GM21529 (cell line): ENCODE measurements at regions not wholly inside any gene's neighbourhood (a gene's known extent, or its start where the extent isn't known, plus 50 kb on each side); places are given as distances from the start of the nearest gene placed in this dataset.
"Not testable (repeated sequence)": the region's sequence is repeated elsewhere in the genome, so short reads cannot be mapped to it uniquely, and the experiment has no call there.

Experiments used
- ATAC-seq: cut with Tn5 transposase; IDR thresholded peaks from one replicate; pipeline ENCODE4 v1.9.1; 2021; ENCODE audit not compliant: unreplicated experiment

GRCh38 chr12:91506452-91506851 is 323.8 kb upstream of the DCN start:
- ATAC-seq = no peak

- ATAC-seq = no peak
Measured at GRCh38 chr12:91505006-91505405, 322.4 kb upstream of the DCN start.

- ATAC-seq = no peak
Measured at GRCh38 chr12:91502208-91502607, 319.6 kb upstream of the DCN start.

DNA sequence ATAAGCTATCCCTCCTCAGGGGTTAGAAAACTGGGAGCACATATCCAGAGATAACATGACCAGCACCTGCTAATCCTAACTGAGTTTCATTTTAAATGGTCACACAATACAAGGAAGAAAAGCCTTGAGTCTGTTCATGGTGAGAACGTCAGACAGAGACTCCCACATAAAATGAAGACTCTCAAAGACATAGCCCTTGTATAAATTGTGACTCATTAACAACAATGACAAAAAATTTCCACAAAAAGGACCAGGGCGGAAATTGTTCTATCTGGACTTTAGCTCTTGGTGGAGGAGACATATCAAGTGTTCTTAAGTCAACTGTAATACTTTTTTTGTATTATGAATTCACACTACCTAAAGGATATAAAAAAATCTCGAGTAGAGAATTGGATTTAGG is 313.7 kb upstream of the DCN start:
- ATAC-seq = no peak

DNA sequence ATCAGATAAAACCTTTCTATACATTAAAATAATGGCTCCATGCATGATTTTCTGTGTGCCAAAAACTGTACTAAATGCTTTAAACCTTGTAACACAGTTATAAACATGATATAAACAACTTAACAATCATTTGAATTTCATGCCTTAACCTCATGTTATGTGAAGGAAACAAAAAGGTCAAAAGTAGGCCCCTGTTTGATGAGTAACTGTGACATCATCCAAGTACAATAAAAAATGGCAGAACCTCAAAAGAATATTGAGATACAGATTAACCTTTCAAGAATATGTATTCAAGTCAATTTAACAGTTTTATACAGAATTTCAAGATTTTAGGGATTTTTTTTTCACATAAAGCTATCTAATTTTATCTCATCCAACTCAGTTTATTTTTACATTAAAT is 310.7 kb upstream of the DCN start:
- ATAC-seq = no peak

DNA sequence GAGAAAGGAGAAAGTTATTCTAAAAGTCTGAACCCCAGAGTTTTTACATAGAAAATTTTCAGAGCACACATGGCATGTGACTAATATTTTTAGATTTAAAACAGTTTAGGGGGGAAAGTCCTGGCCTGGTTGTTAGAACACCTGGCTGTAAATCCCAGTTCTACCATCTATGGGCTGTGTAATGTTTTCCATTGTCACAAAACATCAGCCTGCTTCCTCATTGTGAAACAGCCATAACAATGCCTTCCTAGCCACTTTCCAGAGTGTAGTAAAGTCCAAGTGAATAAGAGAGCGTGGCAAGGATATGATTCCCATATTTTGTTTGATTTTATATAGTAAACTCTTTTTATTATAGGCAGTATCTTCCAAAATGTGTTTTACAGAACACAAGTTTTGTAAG is 310.0 kb upstream of the DCN start:
- ATAC-seq = no peak

DNA sequence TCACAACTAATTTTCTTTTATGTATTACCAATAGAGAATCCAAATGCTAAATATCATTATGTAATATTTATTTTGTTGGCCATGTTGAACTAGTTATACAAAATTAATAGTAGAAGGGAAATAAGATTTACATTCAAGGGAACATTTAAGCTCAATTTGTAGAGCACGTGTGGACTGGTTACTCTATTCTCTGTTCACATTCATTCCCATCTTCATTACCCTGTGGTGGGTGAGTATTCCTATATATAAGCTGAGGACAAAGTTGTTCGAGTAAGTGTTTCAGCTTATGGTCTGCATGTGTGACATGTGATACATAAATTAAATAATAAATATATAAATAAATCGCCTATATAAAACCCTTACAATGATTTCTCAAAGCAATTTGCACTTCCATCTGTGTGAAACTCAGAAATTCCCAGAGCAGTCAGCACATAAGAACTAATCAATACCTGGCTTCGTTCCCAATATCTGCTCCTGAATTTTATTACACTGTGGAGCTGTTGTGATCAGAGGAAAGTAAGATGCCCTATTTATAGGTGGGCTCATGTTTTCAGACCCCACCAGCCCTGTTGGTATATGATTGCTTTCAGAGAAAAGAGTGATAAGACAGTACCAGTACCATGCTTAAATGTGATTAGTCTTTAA is 308.2 kb upstream of the DCN start:
- no peak for ATAC-seq

DNA sequence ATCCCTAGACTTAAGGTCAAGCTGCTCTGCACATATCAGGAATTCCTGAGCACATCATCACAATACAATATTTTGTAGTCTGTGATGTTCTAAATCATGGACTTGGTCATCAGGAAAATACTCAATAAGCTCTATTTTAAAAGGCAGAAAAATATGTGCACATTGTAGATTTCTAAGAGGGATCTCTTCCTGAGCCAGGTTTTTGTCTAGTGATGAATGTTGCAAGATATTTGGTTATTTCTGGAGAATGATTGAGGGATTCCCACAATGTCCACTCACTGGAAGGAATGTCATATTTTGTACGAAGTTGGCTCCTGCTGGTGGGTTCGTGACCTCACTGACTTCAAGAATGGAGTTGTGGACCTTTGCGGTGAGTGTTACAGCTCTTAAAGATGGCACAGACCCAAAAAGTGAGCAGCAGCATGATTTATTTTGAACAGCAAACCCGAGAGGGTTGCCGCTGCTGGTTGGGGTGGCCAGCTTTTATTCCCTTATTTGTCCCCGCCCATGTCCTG is 300.9 kb upstream of the DCN start:
- no peak for ATAC-seq

DNA sequence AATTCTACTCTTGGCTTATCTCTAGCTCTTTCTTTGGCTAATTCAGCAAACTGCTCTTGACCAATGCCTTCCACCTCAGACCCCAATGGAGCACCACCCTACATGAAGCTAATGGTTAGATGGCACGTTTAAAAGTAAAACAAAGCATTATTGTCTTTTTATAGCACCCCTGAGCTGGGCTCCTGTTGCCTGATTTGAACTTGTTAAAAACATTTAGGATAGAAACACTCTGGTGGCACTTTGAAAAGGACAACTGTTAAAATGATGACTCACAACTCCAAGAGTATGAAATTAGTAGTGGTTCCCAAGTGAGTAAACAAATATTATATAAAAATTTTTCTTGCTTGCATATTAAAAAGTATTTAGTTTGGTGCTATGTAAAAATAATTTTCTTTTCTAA is 299.6 kb upstream of the DCN start:
- no peak for ATAC-seq

GRCh38 chr12:91478500-91478899 is 295.9 kb upstream of the DCN start:
- ATAC-seq = no peak

GRCh38 chr12:91467686-91468085 is 285.1 kb upstream of the DCN start:
- ATAC-seq = no peak

GRCh38 chr12:91461061-91461460 is 278.4 kb upstream of the DCN start:
- ATAC-seq = no peak

DNA sequence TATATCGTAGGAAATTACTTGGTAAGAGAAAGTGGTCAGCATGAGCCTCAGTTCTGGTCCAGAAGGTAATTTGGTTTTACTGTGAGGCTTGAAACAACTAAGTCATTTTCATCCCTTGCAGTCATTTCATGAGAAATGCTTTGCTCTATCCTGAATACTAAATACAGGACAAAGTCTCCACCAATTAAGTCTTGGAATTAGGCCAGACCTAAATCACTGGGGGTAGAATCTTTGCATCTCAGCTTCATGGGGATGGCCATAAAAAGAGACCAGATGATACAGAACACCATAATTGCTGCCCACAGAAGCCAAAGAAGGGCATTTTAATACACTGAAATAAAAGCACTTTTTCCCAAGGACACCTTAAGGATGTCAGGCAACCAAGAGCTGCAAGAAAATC is 277.9 kb upstream of the DCN start:
- ATAC-seq = no peak

DNA sequence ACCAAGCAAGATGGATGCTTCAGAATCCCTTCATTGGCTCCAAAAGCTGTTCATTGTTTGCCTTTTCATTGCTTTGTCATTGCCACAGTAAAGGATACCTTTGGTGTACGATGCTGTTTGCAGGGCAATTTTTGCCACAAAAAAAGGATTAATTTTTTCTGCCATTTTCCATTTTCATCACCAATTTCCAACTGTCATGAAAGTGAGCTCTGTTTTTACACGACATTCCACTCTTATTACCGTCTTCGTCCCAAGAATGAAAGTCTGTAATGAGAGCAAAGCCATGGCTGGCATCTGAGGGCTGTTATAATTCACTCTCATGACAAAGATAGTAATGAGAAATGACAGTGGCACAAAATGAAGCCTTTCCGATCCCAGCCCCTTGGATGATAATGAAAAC is 272.7 kb upstream of the DCN start:
- no peak for ATAC-seq

DNA sequence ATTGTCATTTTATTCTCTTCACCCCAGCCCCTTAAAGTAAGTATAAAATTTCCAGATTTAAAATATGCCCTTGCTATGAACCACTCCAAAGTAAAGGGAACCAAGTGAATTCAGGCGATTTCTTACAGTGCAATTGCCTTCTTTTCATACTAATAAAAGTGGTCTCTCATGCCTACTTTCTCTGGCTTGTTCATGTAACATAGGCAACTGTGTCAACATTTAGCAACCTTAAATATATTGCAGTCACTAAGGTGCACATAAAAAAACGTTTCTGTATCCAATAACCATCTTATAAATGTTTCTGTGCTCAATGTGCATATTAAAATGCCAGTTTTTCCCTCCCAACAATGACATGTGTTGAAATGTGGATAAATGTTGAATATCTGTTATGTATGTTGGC is 271.6 kb upstream of the DCN start:
- ATAC-seq = no peak

DNA sequence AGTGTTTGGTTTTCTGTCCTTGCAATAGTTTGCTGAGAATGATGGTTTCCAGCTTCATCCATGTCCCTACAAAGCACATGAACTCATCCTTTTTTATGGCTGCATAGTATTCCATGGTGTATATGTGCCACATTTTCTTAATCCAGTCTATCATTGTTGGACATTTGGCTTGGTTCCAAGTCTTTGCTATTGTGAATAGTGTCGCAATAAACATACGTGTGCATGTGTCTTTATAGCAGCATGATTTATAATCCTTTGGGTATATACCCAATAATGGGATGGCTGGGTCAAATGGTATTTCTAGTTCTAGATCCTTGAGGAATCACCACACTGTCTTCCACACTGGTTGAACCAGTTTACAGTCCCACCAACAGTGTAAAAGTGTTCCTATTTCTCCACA is 269.8 kb upstream of the DCN start:
- ATAC-seq = not testable (repeated sequence)

DNA sequence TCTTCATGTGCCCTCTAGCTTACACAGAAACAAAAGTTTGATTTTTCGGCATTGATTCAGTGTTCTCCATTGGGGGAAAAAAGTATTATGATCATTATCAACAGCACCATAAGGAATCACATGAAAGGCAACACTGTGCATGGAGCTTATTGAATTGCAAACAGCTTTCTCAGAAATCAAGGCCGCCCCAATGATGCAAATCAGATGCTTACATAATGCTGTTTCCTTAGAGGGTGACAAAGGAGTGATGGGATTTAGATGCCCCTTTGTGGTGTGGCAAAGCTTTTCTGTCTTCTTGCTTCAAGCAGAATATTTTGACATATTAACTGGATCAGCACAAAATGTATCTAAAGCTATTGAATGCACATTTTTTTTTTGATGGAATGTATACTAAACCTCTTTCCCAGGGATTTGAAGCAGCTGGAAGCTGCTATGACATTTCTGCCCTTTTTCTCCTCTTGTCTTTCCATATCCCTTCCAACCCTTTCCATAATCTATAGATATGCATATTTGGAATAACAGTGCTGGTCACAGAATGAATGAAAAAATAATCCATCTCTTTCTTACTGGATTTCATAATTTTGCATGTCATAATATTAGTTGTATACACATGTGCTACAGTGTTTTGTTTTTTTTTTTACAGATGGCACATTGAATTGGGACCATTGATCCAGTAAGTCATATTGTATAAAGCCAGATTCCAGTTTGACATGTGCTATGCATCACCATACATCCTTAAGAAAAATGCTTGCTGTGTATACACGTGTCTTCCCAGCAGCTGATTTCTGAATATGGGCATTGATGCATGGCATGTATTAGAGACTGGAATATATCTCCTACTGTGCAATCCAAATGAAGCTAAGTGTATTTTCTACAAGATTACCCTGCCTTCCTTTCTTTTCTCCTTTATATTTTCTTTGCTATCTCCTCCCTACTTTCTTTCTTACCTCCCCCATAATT is 259.7 kb upstream of the DCN start:
- no peak for ATAC-seq

- ATAC-seq = no peak
Measured at GRCh38 chr12:91441246-91441645, 258.6 kb upstream of the DCN start.

DNA sequence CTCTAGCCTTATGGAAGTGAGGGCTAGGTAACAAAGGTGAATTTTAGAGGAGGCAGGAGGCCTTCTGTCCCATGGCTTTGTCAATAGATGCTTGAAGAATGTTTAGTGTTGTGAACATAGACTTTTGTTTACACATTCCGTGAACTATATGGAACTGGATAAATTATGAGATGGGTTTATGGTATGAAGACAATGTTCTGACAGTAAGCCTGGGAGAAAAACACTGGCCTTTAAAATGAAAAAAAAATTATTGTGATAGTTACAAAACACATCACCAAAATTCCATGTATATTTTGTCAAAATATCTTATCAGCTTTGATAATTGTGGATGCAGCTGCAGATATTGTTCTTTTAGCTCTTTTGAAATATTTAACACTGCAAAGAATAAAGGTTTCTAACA is 251.5 kb upstream of the DCN start:
- ATAC-seq = no peak

GRCh38 chr12:91432755-91433154 is 250.1 kb upstream of the DCN start:
- no peak for ATAC-seq

DNA sequence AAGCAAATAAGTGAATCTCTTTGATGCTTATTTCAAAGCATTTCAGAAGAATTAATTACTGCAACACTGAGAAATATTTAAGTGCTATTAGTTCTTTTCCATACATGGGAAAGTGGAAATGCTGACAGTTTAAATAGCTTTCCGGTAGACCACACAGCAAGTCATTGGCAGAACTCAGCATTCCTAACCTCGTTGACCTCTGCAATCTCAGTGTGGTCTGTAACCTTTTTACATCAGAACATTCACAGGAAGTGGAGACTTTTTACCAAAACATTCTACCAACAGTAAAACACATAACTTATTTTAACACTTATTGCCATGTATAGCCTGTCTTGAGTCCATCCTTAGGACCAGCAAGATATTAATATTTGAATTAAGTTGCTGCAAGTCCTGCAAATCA is 249.5 kb upstream of the DCN start:
- ATAC-seq = no peak

DNA sequence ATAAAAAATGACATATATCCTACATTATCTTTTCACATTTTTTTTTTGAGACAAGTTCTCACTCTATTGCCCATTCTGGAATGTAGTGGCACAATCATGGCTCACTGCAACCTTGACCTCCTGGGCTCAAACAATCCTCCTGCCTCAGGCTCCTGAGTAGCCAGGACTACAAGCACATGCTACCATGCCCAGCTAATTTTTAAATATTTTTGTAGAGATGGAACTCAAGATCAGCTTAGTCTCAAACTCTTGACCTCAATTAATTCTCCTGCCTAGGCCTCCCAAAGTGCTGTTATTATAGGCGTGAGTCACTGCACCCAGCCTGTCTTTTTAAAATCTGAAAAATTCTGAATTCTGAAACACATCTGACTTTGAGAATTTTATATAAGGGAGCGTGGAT is 241.9 kb upstream of the DCN start:
- ATAC-seq = no peak
